ENCODE measurements at regions not wholly inside any gene's neighbourhood (a gene's known extent, or its start where the extent isn't known, plus 50 kb on each side); places are given as distances from the start of the nearest gene placed in this dataset.

DNA sequence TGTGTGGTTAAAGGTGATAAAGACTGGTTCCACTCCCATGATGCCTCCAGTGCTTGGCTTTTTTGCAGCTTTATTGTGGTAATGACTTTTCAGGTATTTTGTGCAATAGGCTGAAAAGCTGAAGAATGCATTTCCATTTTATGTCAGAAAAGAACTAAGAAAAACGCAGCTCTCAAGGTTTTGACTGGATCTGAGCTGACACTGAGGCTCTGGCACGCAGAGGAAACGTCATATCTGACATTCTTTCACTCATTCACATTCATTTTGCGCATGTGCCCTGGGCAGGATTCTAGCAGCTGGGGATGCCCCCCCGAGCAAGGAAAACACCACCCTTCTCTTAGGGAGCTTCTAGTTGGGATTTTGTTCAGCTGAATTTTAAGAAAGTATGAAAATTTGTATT lies 408.5 kb upstream of the MKI67 start:
- no peak for DNase-seq (ENCODE audit: extremely low read depth, low read depth)
- TF ChIP-seq, protein P1, sequence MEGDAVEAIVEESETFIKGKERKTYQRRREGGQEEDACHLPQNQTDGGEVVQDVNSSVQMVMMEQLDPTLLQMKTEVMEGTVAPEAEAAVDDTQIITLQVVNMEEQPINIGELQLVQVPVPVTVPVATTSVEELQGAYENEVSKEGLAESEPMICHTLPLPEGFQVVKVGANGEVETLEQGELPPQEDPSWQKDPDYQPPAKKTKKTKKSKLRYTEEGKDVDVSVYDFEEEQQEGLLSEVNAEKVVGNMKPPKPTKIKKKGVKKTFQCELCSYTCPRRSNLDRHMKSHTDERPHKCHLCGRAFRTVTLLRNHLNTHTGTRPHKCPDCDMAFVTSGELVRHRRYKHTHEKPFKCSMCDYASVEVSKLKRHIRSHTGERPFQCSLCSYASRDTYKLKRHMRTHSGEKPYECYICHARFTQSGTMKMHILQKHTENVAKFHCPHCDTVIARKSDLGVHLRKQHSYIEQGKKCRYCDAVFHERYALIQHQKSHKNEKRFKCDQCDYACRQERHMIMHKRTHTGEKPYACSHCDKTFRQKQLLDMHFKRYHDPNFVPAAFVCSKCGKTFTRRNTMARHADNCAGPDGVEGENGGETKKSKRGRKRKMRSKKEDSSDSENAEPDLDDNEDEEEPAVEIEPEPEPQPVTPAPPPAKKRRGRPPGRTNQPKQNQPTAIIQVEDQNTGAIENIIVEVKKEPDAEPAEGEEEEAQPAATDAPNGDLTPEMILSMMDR (IDR thresholded peaks at IDR 0.05; ENCODE audit: low read depth, low read length), result no peak

DNA sequence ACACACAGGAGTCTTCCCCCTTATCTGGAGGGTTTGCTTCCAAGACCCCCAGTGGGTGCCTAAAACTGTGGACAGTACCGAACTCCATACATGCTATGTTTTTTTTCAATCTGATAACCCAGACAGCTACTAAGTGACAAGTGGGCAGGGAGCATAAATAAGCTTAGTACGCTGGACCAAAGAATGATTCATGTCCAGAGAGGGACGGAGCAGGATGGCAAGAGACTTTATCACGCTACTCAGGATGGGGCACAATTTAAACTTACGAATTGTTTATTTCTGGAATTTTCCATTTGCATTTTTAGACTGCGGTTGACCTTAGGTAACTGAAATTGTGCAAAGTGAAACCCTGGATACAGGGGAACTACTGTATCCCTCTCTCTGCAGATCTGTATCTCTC lies 410.0 kb upstream of the MKI67 start:
- DNase-seq (ENCODE audit: extremely low read depth, low read depth), result no peak
- TF ChIP-seq, protein P1 (IDR thresholded peaks at IDR 0.05; ENCODE audit: low read depth, low read length), result no peak

DNA sequence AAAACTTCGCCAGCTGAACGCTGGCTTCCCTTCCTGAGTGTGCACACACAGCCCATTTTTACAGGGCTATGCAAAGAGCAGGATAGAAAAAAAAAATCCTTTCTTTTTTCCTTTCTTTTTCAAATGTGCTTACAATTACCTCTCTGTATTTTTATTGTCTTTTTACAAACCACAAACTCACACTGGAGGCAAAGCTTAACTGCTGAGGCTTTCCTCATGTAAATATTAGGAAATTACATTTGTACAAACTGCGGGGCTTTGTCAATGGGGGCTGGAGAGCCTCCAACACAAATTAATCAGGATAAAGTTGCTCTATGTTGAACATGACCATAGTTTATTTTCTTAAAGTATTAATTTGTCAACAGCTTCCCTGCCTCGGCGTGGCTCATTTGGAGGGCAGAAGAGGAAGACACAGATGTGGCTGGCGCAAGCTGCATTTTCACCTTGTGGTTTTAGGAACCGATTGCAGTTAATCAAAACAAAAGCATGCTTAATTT lies 411.7 kb upstream of the MKI67 start:
- TF ChIP-seq, protein P1 (IDR thresholded peaks at IDR 0.05; ENCODE audit: low read depth, low read length), result no peak
- no peak for DNase-seq (ENCODE audit: extremely low read depth, low read depth)

DNA sequence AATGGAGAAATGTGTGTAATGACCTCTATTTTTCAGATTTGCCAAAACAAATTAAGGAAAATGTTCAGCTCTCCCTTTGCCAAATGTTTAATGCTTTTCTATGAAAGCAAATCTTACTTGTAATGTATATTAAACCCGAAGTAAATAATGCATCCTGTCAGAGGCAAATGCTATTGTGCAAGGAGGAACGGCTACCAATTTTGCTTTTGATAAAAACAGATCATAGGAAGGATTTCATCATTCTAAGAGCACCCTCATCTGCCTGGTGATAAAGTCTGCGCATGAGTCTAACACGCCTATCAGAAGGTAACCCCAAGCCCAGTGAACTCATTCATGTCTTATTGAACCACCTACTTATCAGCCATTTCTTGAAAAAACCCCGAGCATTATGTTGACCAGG lies 412.4 kb upstream of the MKI67 start:
- DNase-seq (ENCODE audit: extremely low read depth, low read depth), result no peak
- TF ChIP-seq, protein P1 (IDR thresholded peaks at IDR 0.05; ENCODE audit: low read depth, low read length), result no peak

DNA sequence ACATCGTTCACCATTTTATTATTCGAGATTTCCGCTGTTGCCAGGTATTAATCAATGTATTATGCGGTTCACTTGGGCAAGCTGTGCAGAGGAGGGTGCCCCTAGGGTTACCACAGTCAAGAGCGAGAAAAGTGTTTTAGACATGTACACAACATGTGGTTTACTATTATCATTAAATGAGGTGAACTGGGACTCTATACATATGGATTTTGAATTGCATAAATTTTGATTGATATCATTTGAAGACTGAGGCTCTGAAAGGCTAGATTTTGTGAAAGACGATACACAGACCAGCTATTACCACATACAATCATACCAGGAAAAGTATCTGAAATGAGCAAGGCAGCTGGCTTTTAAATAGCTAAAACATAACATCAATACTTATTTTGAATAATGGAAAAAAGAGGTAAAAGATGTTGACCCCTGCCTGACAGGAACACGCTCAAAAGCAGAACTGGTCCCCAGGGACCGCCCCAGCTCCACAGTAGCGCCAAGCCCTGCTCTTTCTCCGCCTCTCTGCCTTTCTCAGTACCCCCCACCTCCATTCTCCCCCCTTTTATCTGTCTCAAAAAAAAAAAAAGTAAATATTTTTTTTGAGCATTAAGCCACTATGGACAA lies 413.4 kb upstream of the MKI67 start:
- no peak for DNase-seq (ENCODE audit: extremely low read depth, low read depth)

DNA sequence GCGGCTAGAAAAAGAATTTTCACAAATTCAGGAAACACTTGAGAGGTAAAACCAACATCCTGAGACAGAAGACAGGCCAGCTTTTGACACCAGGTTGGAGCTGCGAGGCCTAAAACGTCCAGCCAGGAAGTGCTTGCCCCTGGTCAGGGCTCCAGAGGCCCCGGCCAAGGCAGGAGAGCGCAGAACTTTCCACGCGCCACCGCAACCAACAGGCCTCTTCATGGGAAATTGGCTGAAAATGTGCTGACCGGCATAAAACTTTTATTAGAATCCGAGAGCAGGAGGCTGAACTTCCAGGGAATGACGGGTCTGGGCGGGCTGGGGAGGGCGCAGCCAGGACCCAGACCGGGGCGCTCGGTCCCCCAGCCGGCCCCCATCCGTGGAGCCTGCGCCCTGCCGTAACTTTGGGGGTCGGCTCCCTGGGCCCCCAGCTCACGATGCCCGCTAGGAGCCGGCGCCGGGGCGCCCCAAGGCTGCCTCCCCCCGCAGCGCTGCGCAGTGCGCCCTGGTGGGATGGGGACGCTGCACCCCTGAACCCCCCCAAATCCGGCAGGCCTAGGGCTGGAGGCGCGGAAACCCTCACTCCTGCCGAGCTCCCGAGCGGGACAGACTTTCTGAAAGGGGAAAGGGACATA lies 414.0 kb upstream of the MKI67 start:
- no peak for DNase-seq (ENCODE audit: extremely low read depth, low read depth)
- TF ChIP-seq, protein P1 (IDR thresholded peaks at IDR 0.05; ENCODE audit: low read depth, low read length), result no peak

More for the DNA sequence above, 413.4 kb upstream of the MKI67 start:
- TF ChIP-seq, protein P1 (IDR thresholded peaks at IDR 0.05; ENCODE audit: low read depth, low read length), result no peak
